ENCODE measurements at regions not wholly inside any gene's neighbourhood (a gene's known extent, or its start where the extent isn't known, plus 50 kb on each side); places are given as distances from the start of the nearest gene placed in this dataset.

GRCh38 chr20:56802805-56803204 lies 173.7 kb downstream of the TFAP2C start:
- H3K27ac Mint-ChIP-seq = no peak overlapping the region
- Histone ChIP-seq H3K4me1 (ENCODE audit: insufficient read depth, low read length) (no peaks in the 10 kb centered on the region), H3K36me3 (ENCODE audit: insufficient read depth, low read length) (no peaks in the 10 kb centered on the region), H3K27ac (ENCODE audit: low read depth, low read length) (no peak overlapping the region), H3K27me3 (ENCODE audit: insufficient read depth, low read length, poor library complexity, severe bottlenecking) (no peaks in the 10 kb centered on the region), H3K9me3 (ENCODE audit: low read length) (no peaks in the 10 kb centered on the region), H3K4me3 (ENCODE audit: low read length) (no peak overlapping the region)
- CTCF ChIA-PET = no interaction called here
- H3K4me3 Mint-ChIP-seq = no peak overlapping the region
- no peaks in the 10 kb centered on the region for H3K36me3 Mint-ChIP-seq
- peaks cover 0 to 5% (median 0%) of the 10 kb centered on the region in 5 donors for H3K9me3 Mint-ChIP-seq
- DNase-seq = no peak
- no peaks in the 10 kb centered on the region for H3K4me1 Mint-ChIP-seq
- POLR2A ChIA-PET = no interaction called here
- H3K27me3 Mint-ChIP-seq = peaks cover 1 to 7% of the 10 kb centered on the region in 2 donors

DNA sequence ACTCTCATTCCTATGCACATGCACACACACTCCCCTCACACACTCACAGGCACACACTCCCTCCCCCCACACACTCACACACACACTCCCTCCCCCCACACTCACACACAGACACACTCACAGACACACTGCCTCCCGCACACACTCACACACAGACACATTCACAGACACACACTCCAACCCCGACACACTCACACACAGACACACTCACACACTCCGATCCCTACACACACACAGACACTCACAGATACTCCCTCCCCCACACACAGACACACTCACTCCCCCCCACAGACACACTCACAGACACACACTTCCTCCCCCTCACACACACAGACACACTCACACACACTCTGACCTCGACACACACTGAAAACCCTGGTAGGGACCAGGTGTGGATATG lies 176.2 kb downstream of the TFAP2C start:
- Histone ChIP-seq H3K27ac (ENCODE audit: low read depth, low read length) (no peak overlapping the region), H3K9me3 (ENCODE audit: low read length) (no peaks in the 10 kb centered on the region), H3K4me1 (ENCODE audit: insufficient read depth, low read length) (no peaks in the 10 kb centered on the region), H3K4me3 (ENCODE audit: low read length) (no peak overlapping the region), H3K27me3 (ENCODE audit: insufficient read depth, low read length, poor library complexity, severe bottlenecking) (no peaks in the 10 kb centered on the region), H3K36me3 (ENCODE audit: insufficient read depth, low read length) (no peaks in the 10 kb centered on the region)
- Mint-ChIP-seq H3K36me3 (no peaks in the 10 kb centered on the region), H3K9me3 (peaks cover 0 to 3% (median 0%) of the 10 kb centered on the region in 5 donors), H3K4me3 (no peak overlapping the region), H3K4me1 (no peaks in the 10 kb centered on the region), H3K27me3 (peaks cover 2 to 16% of the 10 kb centered on the region in 2 donors), H3K27ac (no peak overlapping the region)
- no peak for DNase-seq
- ChIA-PET CTCF (no interaction called here), POLR2A (no interaction called here)

DNA sequence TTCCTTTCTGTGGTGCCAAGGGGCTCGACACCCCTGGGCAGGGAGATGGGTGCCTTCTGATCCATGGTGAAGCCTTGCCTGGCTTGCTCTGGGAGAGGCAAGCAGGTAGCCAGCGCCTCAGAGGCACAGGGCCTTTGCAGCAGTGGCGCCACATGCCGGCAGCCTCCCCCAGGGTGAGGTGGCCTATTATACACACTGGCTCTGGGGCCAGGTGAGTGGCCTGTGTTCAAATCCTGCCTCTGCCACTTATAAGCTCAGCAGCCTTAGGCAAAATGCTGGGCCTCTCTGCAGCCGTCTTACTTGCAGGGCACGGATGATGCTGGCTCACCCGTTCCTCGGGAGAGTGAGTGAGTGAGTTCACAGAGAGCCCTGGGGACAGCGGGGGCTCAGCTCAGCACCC lies 176.9 kb downstream of the TFAP2C start:
- no peaks in the 10 kb centered on the region for H3K4me1 Mint-ChIP-seq
- no peak overlapping the region for H3K27ac Mint-ChIP-seq
- peaks cover 2 to 16% of the 10 kb centered on the region in 2 donors for H3K27me3 Mint-ChIP-seq
- H3K4me1 ChIP-seq (ENCODE audit: insufficient read depth, low read length) = no peaks in the 10 kb centered on the region
- no peak for DNase-seq
- ChIA-PET POLR2A (no interaction called here), CTCF (no interaction called here)
- no peak overlapping the region for H3K4me3 ChIP-seq (ENCODE audit: low read length)
- H3K4me3 Mint-ChIP-seq = no peak overlapping the region
- H3K36me3 ChIP-seq (ENCODE audit: insufficient read depth, low read length) = no peaks in the 10 kb centered on the region
- H3K36me3 Mint-ChIP-seq = no peaks in the 10 kb centered on the region
- no peaks in the 10 kb centered on the region for H3K9me3 ChIP-seq (ENCODE audit: low read length)
- no peaks in the 10 kb centered on the region for H3K27me3 ChIP-seq (ENCODE audit: insufficient read depth, low read length, poor library complexity, severe bottlenecking)
- H3K27ac ChIP-seq (ENCODE audit: low read depth, low read length) = no peak overlapping the region
- peaks cover 0 to 3% (median 0%) of the 10 kb centered on the region in 5 donors for H3K9me3 Mint-ChIP-seq

DNA sequence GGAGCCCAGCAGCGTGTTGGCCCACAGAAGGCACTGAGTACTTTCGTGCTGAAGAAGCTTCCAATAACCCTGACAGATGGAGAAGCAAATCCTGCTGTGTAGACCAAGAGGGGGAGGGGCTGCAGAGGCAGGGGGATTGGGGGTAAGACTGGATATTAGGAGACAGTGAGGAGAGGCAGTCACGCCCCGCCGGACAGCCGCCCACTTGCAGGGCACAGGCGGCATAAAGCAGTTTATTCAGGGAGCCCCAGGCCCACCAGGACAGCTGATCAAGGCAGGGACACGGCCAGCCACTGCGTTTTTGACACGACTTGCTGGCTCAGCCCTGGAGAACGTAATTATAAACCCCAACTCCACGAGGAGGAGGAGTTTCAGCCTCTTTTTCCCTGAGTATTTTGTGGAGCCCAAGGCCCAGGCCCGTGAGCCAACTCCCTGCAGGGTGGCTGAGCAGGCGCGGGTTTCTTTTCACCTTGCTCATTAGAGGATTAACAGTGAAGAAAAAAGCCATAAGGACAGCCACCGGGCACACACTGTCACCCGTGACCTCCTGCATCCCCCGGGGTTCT lies 177.9 kb downstream of the TFAP2C start:
- no peak overlapping the region for H3K27ac Mint-ChIP-seq
- H3K27me3 ChIP-seq (ENCODE audit: insufficient read depth, low read length, poor library complexity, severe bottlenecking) = no peaks in the 10 kb centered on the region
- H3K4me1 ChIP-seq (ENCODE audit: insufficient read depth, low read length) = no peaks in the 10 kb centered on the region
- peaks cover 0 to 3% (median 0%) of the 10 kb centered on the region in 5 donors for H3K9me3 Mint-ChIP-seq
- no peak overlapping the region for H3K27ac ChIP-seq (ENCODE audit: low read depth, low read length)
- H3K4me1 Mint-ChIP-seq = no peaks in the 10 kb centered on the region
- no peak overlapping the region for H3K4me3 Mint-ChIP-seq
- no peaks in the 10 kb centered on the region for H3K36me3 Mint-ChIP-seq
- H3K27me3 Mint-ChIP-seq = peaks cover 2 to 16% of the 10 kb centered on the region in 2 donors
- CTCF ChIA-PET = no interaction called here
- DNase-seq = no peak
- H3K4me3 ChIP-seq (ENCODE audit: low read length) = no peak overlapping the region
- H3K36me3 ChIP-seq (ENCODE audit: insufficient read depth, low read length) = no peaks in the 10 kb centered on the region
- POLR2A ChIA-PET = no interaction called here
- H3K9me3 ChIP-seq (ENCODE audit: low read length) = no peaks in the 10 kb centered on the region

- no peaks in the 10 kb centered on the region for H3K36me3 Mint-ChIP-seq
- H3K36me3 ChIP-seq (ENCODE audit: insufficient read depth, low read length) = no peaks in the 10 kb centered on the region
- H3K4me3 Mint-ChIP-seq = no peak overlapping the region
- peaks cover 2 to 16% of the 10 kb centered on the region in 2 donors for H3K27me3 Mint-ChIP-seq
- H3K9me3 ChIP-seq (ENCODE audit: low read length) = no peaks in the 10 kb centered on the region
- H3K27ac ChIP-seq (ENCODE audit: low read depth, low read length) = no peak overlapping the region
- peaks cover 0 to 5% (median 2%) of the 10 kb centered on the region in 5 donors for H3K9me3 Mint-ChIP-seq
- H3K4me1 Mint-ChIP-seq = no peaks in the 10 kb centered on the region
- H3K27me3 ChIP-seq (ENCODE audit: insufficient read depth, low read length, poor library complexity, severe bottlenecking) = no peaks in the 10 kb centered on the region
- H3K4me3 ChIP-seq (ENCODE audit: low read length) = no peak overlapping the region
- ChIA-PET CTCF (no interaction called here), POLR2A (no interaction called here)
- H3K4me1 ChIP-seq (ENCODE audit: insufficient read depth, low read length) = no peaks in the 10 kb centered on the region
- no peak for DNase-seq
- H3K27ac Mint-ChIP-seq = no peak overlapping the region
Measured at GRCh38 chr20:56808117-56808725, 179.1 kb downstream of the TFAP2C start.

DNA sequence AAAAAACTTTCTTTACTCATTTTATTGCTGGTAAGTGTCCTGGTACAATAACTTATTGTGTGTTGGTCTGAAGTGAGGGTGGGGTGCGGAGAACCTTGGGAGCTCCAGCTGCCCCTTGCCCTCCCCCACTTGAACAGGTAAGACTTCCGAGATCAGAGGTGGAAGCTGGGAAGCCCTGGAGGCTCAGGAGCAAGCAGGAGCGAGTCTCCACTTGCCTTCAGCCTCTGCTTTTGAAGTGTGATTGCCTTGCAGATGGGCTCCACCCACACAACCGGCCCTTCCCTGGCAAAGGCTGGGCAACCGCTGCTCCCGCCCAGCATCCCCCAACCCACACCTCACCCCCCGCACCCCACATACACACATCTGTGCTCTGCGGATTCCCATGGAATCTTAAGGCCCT lies 179.6 kb downstream of the TFAP2C start:
- H3K27me3 Mint-ChIP-seq = peaks cover 2 to 16% of the 10 kb centered on the region in 2 donors
- ChIA-PET POLR2A (no interaction called here), CTCF (no interaction called here)
- H3K9me3 Mint-ChIP-seq = peaks cover 0 to 5% (median 2%) of the 10 kb centered on the region in 5 donors
- H3K36me3 Mint-ChIP-seq = no peaks in the 10 kb centered on the region
- no peaks in the 10 kb centered on the region for H3K4me1 ChIP-seq (ENCODE audit: insufficient read depth, low read length)
- DNase-seq = no peak
- H3K27ac ChIP-seq (ENCODE audit: low read depth, low read length) = no peak overlapping the region
- no peaks in the 10 kb centered on the region for H3K9me3 ChIP-seq (ENCODE audit: low read length)
- no peaks in the 10 kb centered on the region for H3K4me1 Mint-ChIP-seq
- no peak overlapping the region for H3K4me3 ChIP-seq (ENCODE audit: low read length)
- no peak overlapping the region for H3K27ac Mint-ChIP-seq
- H3K4me3 Mint-ChIP-seq = no peak overlapping the region
- no peaks in the 10 kb centered on the region for H3K27me3 ChIP-seq (ENCODE audit: insufficient read depth, low read length, poor library complexity, severe bottlenecking)
- H3K36me3 ChIP-seq (ENCODE audit: insufficient read depth, low read length) = no peaks in the 10 kb centered on the region

DNA sequence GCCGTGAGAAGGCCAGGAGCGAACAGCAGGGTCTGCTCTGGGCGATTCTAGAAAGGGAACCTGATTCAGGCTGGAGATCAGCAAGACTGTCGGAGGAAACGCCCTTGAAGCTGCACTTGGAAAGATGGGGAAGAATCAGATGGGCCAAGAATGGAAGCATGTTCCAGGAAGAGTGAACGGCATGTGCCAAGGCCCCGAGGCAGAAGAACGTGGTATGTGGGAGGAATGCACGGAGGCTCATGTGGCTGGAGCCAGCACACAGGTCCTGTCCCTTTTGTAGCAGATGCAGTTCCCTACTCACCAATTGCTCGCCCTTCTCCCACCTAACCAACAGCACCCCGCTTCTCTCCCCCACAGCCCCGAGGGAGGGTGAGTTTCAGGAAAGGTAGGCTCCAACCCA lies 180.6 kb downstream of the TFAP2C start:
- Histone ChIP-seq H3K27ac (ENCODE audit: low read depth, low read length) (no peak overlapping the region), H3K4me1 (ENCODE audit: insufficient read depth, low read length) (no peaks in the 10 kb centered on the region), H3K9me3 (ENCODE audit: low read length) (no peaks in the 10 kb centered on the region), H3K36me3 (ENCODE audit: insufficient read depth, low read length) (no peaks in the 10 kb centered on the region), H3K4me3 (ENCODE audit: low read length) (no peak overlapping the region), H3K27me3 (ENCODE audit: insufficient read depth, low read length, poor library complexity, severe bottlenecking) (no peaks in the 10 kb centered on the region)
- Mint-ChIP-seq H3K4me3 (no peak overlapping the region), H3K27ac (no peak overlapping the region), H3K27me3 (peaks cover 2 to 16% of the 10 kb centered on the region in 2 donors), H3K36me3 (no peaks in the 10 kb centered on the region), H3K4me1 (no peaks in the 10 kb centered on the region), H3K9me3 (peaks cover 0 to 5% (median 3%) of the 10 kb centered on the region in 5 donors)
- no peak for DNase-seq
- ChIA-PET POLR2A (no interaction called here), CTCF (no interaction called here)

DNA sequence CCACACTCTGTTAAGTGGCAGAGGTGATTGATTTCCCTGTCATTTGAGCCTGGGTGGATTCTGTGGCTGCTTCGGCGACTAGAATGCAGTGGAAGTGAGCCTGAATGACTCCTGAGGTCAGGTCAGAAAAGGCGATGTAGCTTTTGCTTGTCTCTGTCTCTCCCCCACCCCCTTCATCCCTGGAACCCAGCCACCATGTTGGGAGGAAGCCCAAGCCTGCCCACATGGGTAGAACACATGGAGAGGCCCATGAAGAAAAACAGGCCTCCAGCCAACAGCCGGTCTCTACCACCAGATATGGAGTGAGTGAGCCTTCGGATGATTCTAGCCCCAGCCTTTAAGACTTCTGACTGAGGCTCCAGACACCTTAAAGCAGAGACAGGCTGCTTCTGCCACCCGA lies 181.0 kb downstream of the TFAP2C start:
- ChIA-PET CTCF (no interaction called here), POLR2A (no interaction called here)
- no peak for DNase-seq
- Histone ChIP-seq H3K27ac (ENCODE audit: low read depth, low read length) (no peak overlapping the region), H3K9me3 (ENCODE audit: low read length) (no peaks in the 10 kb centered on the region), H3K27me3 (ENCODE audit: insufficient read depth, low read length, poor library complexity, severe bottlenecking) (no peaks in the 10 kb centered on the region), H3K4me3 (ENCODE audit: low read length) (no peak overlapping the region), H3K4me1 (ENCODE audit: insufficient read depth, low read length) (no peaks in the 10 kb centered on the region), H3K36me3 (ENCODE audit: insufficient read depth, low read length) (no peaks in the 10 kb centered on the region)
- H3K36me3 Mint-ChIP-seq = no peaks in the 10 kb centered on the region
- H3K27me3 Mint-ChIP-seq = peaks cover 2 to 16% of the 10 kb centered on the region in 2 donors
- H3K4me1 Mint-ChIP-seq = no peaks in the 10 kb centered on the region
- H3K9me3 Mint-ChIP-seq = peaks cover 0 to 5% (median 4%) of the 10 kb centered on the region in 5 donors
- H3K4me3 Mint-ChIP-seq = no peak overlapping the region
- no peak overlapping the region for H3K27ac Mint-ChIP-seq

All from CD8-positive, alpha-beta memory T cell (primary cell).